SK-N-SH (cell line): ENCODE measurements at regions not wholly inside any gene's neighbourhood (a gene's known extent, or its start where the extent isn't known, plus 50 kb on each side); places are given as distances from the start of the nearest gene placed in this dataset.

Experiments
- CTCF ChIA-PET: fragments of 300-600, 350-600 bp; formaldehyde crosslinking; extraction: SDS; loops from one replicate; lab custom pipeline; 2021; lab: Yijun Ruan, JAX
- POLR2A ChIA-PET: fragments of 350-600 bp; sonication (Branson Sonifier 250); formaldehyde crosslinking; extraction: SDS; loops from one replicate; lab custom pipeline; 2020; ENCODE audit warnings: antibody characterized with exemption, inconsistent platforms; lab: Yijun Ruan, JAX
- DNase-seq: peaks from one replicate; pipeline ENCODE4 v3.0.0; 2012
- H2AFZ ChIP-seq: fragments of 200-600 bp; sonication (generic); 2 replicates; pipeline ENCODE4 v1.8.1; 2016; ENCODE audit warnings: antibody characterized with exemption, mild to moderate bottlenecking, low read depth
- H3F3A ChIP-seq: fragments of 200-600 bp; sonication (generic); replicated peaks from 2 replicates; pipeline ENCODE3; 2016; ENCODE audit warnings: antibody characterized with exemption, mild to moderate bottlenecking; ENCODE audit not compliant: insufficient read depth
- H3K27ac ChIP-seq, 2 experiments: fragments of 200-500 bp in 1 of 2; fragments of 200-600 bp in 1 of 2; sonication (Bioruptor generic) in 1 of 2; sonication (generic), shearing (Covaris generic) in 1 of 2; 2 replicates each; pipeline versions ENCODE4 v1.5.1 to v1.6.1; 2014 to 2016; ENCODE audit warnings: low read depth in 2 of 2, inconsistent platforms in 1 of 2, low read length in 1 of 2, mild to moderate bottlenecking in 1 of 2, mixed read lengths in 1 of 2
- H3K27me3 ChIP-seq: fragments of 200-600 bp; sonication (generic), shearing (Covaris generic); 2 replicates; pipeline ENCODE4 v1.6.1; 2016; ENCODE audit warnings: mixed run types; ENCODE audit not compliant: insufficient read depth
- H3K36me3 ChIP-seq, 2 experiments: fragments of 200-500 bp in 1 of 2; fragments of 200-600 bp in 1 of 2; sonication (Bioruptor generic) in 1 of 2; sonication (generic) in 1 of 2; replicated peaks in 1 of 2; 2 replicates each; pipeline versions ENCODE3 to v1.5.1; 2014 to 2016; ENCODE audit warnings: low read length in 1 of 2, mild to moderate bottlenecking in 1 of 2; ENCODE audit not compliant: insufficient read depth in 2 of 2, control insufficient read depth in 1 of 2
- H3K4me1 ChIP-seq, 2 experiments: fragments of 200-500 bp in 1 of 2; fragments of 200-600 bp in 1 of 2; sonication (Bioruptor generic) in 1 of 2; sonication (generic), shearing (Covaris generic) in 1 of 2; 2 replicates each; pipeline versions ENCODE4 v1.5.1 to v1.6.1; 2014 to 2016; ENCODE audit warnings: low read depth in 1 of 2, low read length in 1 of 2, mixed run types in 1 of 2; ENCODE audit not compliant: insufficient read depth in 2 of 2, control insufficient read depth in 1 of 2
- H3K4me2 ChIP-seq: fragments of 200-600 bp; sonication (generic), shearing (Covaris generic); 2 replicates; pipeline ENCODE4 v1.6.1; 2017; ENCODE audit warnings: mixed run types
- H3K4me3 ChIP-seq, 2 experiments: fragments of 200-500 bp in 1 of 2; fragments of 200-600 bp in 1 of 2; sonication (Bioruptor generic) in 1 of 2; sonication (generic), shearing (Covaris generic) in 1 of 2; 2 replicates each; pipeline versions ENCODE4 v1.5.1 to v1.8.1; 2014 to 2016; ENCODE audit warnings: low read depth in 2 of 2, inconsistent platforms in 1 of 2, low read length in 1 of 2, mild to moderate bottlenecking in 1 of 2, mixed read lengths in 1 of 2, moderate library complexity in 1 of 2
- H3K79me2 ChIP-seq: fragments of 200-600 bp; sonication (generic); 2 replicates; pipeline ENCODE4 v1.8.1; 2017; ENCODE audit warnings: mild to moderate bottlenecking; ENCODE audit not compliant: insufficient read depth
- H3K9ac ChIP-seq: fragments of 200-600 bp; sonication (generic); 2 replicates; pipeline ENCODE4 v1.6.1; 2017; ENCODE audit warnings: mixed run types
- H3K9me2 ChIP-seq: fragments of 200-600 bp; sonication (generic); 2 replicates; pipeline ENCODE4 v1.6.1; 2017; ENCODE audit warnings: mixed run types
- H3K9me3 ChIP-seq: fragments of 200-600 bp; sonication (generic); 2 replicates; pipeline ENCODE4 v1.6.1; 2017; ENCODE audit warnings: mixed run types, mild to moderate bottlenecking, moderate library complexity
- H4K20me1 ChIP-seq: fragments of 200-600 bp; sonication (generic); 2 replicates; pipeline ENCODE4 v1.6.1; 2017; ENCODE audit warnings: mild to moderate bottlenecking, mixed run types; ENCODE audit not compliant: insufficient read depth
- CTCF ChIP-seq: fragments of 200-600 bp; sonication (generic); IDR thresholded peaks from 2 replicates; pipeline ENCODE4 v1.6.1; 2017; ENCODE audit warnings: antibody characterized with exemption, mild to moderate bottlenecking, moderate library complexity
- EZH2phosphoT487 ChIP-seq: fragments of 200-600 bp; sonication (generic); IDR thresholded peaks from 2 replicates; pipeline ENCODE4 v1.6.1; 2017; ENCODE audit warnings: low read depth, mixed run types, mild to moderate bottlenecking, antibody characterized with exemption, moderate library complexity, borderline replicate concordance
- FOSL2 ChIP-seq: IDR thresholded peaks from 2 replicates; pipeline ENCODE4 v1.4.0; 2012; ENCODE audit warnings: low read depth, mild to moderate bottlenecking, moderate library complexity, borderline replicate concordance
- FOXJ3 ChIP-seq: sonication (generic); formaldehyde crosslinking; IDR thresholded peaks from 2 replicates; pipeline ENCODE4 v1.5.1; 2020; ENCODE audit warnings: mild to moderate bottlenecking, missing genetic modification reagents
- FOXM1 ChIP-seq: IDR thresholded peaks from 2 replicates; pipeline ENCODE4 v1.4.0; 2012; ENCODE audit warnings: low read depth, mild to moderate bottlenecking
- MXI1 ChIP-seq: IDR thresholded peaks from 2 replicates; pipeline ENCODE4 v1.6.1; 2012; ENCODE audit warnings: mild to moderate bottlenecking, low read depth, low read length, improper control_type of control experiment
- NFIC ChIP-seq: IDR thresholded peaks from 2 replicates; pipeline ENCODE4 v1.4.0; 2012; ENCODE audit warnings: borderline replicate concordance
- POLR2AphosphoS5 ChIP-seq: IDR thresholded peaks from 2 replicates; pipeline ENCODE4 v1.6.1; 2012; ENCODE audit warnings: low read depth, low read length
- SIN3A ChIP-seq: IDR thresholded peaks from 2 replicates; pipeline ENCODE4 v1.6.1; 2012; ENCODE audit warnings: low read depth, mild to moderate bottlenecking, low read length, moderate library complexity, borderline replicate concordance
- SMC3 ChIP-seq: IDR thresholded peaks from 2 replicates; pipeline ENCODE4 v1.6.1; 2012; ENCODE audit warnings: low read depth, low read length, improper control_type of control experiment
- TEAD4 ChIP-seq: IDR thresholded peaks from 2 replicates; pipeline ENCODE4 v1.4.0; 2012; ENCODE audit warnings: mild to moderate bottlenecking, borderline replicate concordance; ENCODE audit not compliant: insufficient read depth
- USF2 ChIP-seq: fragments of 150-350 bp; IDR thresholded peaks from 2 replicates; pipeline ENCODE4 v1.6.1; 2017; ENCODE audit warnings: antibody characterized with exemption, low read length, low read depth, borderline replicate concordance
- WGBS: methylation state at CpG from one replicate; pipeline ENCODE4 v1.1.6; 2017; ENCODE audit warnings: low lambda C conversion rate; 5-methylcytosine and 5-hydroxymethylcytosine counted together

DNA sequence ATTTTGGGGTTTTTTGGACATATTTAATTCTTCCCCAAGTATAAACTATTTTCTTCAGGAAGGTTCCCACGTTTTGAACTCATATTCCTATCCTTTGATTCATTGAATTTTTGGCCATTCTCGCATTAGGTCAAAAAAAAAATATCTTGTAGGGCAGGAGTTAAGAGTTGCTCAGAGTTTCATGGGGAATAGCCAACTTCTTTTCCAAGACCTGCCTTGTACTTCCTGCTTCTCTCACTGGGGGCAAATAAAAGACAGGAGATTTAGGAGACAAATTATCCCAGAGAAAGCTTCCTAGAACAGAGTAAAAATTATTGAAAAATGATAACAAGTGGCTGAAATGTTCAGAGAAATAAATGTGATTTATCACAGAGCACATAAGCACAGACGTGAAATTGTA is 55.2 kb upstream of the BCL11A start:
- WGBS, result 11% methylated on average over 3 of the region's 3 CpGs
- H3K9me3 ChIP-seq, result no peaks in the 10 kb centered on the region
- no peak overlapping the region for H3K9ac ChIP-seq
- H4K20me1 ChIP-seq, result no peaks in the 10 kb centered on the region
- no peak overlapping the region for H3K4me2 ChIP-seq
- no peak for TF ChIP-seq SMC3
- no peak for TF ChIP-seq MXI1
- no peak for TF ChIP-seq CTCF
- no peak for TF ChIP-seq FOXM1
- H3K36me3 ChIP-seq, result no peaks in the 10 kb centered on the region
- no peak overlapping the region for H3K4me3 ChIP-seq
- no peak overlapping the region for H2AFZ ChIP-seq
- no peak overlapping the region for H3K27ac ChIP-seq
- DNase-seq, result no peak
- H3K79me2 ChIP-seq, result no peaks in the 10 kb centered on the region
- H3F3A ChIP-seq, result no peaks in the 10 kb centered on the region
- ChIA-PET CTCF (interaction anchor here (3.4 kb wide), 1 partner anchor 26 kb away, joined by 22 read pairs; no protein-coding TSS in a partner anchor), POLR2A (no interaction called here)
- no peaks in the 10 kb centered on the region for H3K9me2 ChIP-seq
- H3K4me1 ChIP-seq, result no peaks in the 10 kb centered on the region
- H3K27me3 ChIP-seq, result no peaks in the 10 kb centered on the region; the same call in 1 of the 2 replicates

- H3K4me1 ChIP-seq, result no peaks in the 10 kb centered on the region
- no peaks in the 10 kb centered on the region; the same call in 1 of the 2 replicates for H3K27me3 ChIP-seq
- H3K36me3 ChIP-seq, result no peaks in the 10 kb centered on the region
- no peaks in the 10 kb centered on the region for H3K9me3 ChIP-seq
- 12% methylated on average over 3 of the region's 3 CpGs for WGBS
- H4K20me1 ChIP-seq, result no peaks in the 10 kb centered on the region
- no peaks in the 10 kb centered on the region for H3F3A ChIP-seq
- ChIA-PET CTCF (interaction anchor here (0.9 to 1.2 kb wide), 2 partner anchors 30 to 95 kb away, joined by 3 read pairs; no protein-coding TSS in a partner anchor), POLR2A (no interaction called here)
- no peak overlapping the region for H3K4me3 ChIP-seq
- H2AFZ ChIP-seq, result no peak overlapping the region
- H3K9me2 ChIP-seq, result no peaks in the 10 kb centered on the region
- no peak overlapping the region for H3K9ac ChIP-seq
- TF ChIP-seq FOXJ3 (CRISPR knock-in tag) (no peak), POLR2AphosphoS5 (no peak), TEAD4 (no peak), SIN3A (no peak), FOXM1 (no peak), FOSL2 (no peak), USF2 (no peak), CTCF (no peak), NFIC (no peak), EZH2phosphoT487 (no peak)
- no peak for DNase-seq
- no peak overlapping the region for H3K4me2 ChIP-seq
- no peak overlapping the region for H3K27ac ChIP-seq
- H3K79me2 ChIP-seq, result no peaks in the 10 kb centered on the region
Measured at GRCh38 chr2:60612033-60612432, 58.6 kb upstream of the BCL11A start.
